Activated CD4-positive, alpha-beta T cell treated with anti-CD3 and anti-CD28 coated beads for 48 hours (primary cell): ENCODE measurements at regions not wholly inside any gene's neighbourhood (a gene's known extent, or its start where the extent isn't known, plus 50 kb on each side); places are given as distances from the start of the nearest gene placed in this dataset.

Source experiments
- DNase-seq: peaks from one replicate; pipeline ENCODE4 v3.0.0-alpha.2; 2020

- no peak for DNase-seq
Observed at GRCh38 chr6:113488061-113488460, 369.1 kb upstream of the MARCKS start.

GRCh38 chr6:113488812-113489685 lies 368.1 kb upstream of the MARCKS start:
- DNase-seq, result no peak

GRCh38 chr6:113489952-113490746 lies 367.0 kb upstream of the MARCKS start:
- DNase-seq, result no peak

GRCh38 chr6:113491376-113491775 lies 365.8 kb upstream of the MARCKS start:
- no peak for DNase-seq

GRCh38 chr6:113493991-113494390 lies 363.2 kb upstream of the MARCKS start:
- DNase-seq, result no peak

GRCh38 chr6:113495521-113495920 lies 361.6 kb upstream of the MARCKS start:
- no peak for DNase-seq

- DNase-seq, result no peak
Observed at GRCh38 chr6:113496166-113496565, 361.0 kb upstream of the MARCKS start.

GRCh38 chr6:113500221-113500620 lies 356.9 kb upstream of the MARCKS start:
- DNase-seq, result no peak

- DNase-seq, result no peak
Observed at GRCh38 chr6:113505084-113505699, 352.0 kb upstream of the MARCKS start.

GRCh38 chr6:113508249-113508648 lies 348.9 kb upstream of the MARCKS start:
- no peak for DNase-seq

GRCh38 chr6:113511100-113511499 lies 346.0 kb upstream of the MARCKS start:
- no peak for DNase-seq

GRCh38 chr6:113512576-113512975 lies 344.6 kb upstream of the MARCKS start:
- DNase-seq, result no peak

- DNase-seq, result no peak
Observed at GRCh38 chr6:113513086-113513485, 344.1 kb upstream of the MARCKS start.

GRCh38 chr6:113522376-113522775 lies 334.8 kb upstream of the MARCKS start:
- DNase-seq, result no peak

- DNase-seq, result no peak
Observed at GRCh38 chr6:113524826-113525225, 332.3 kb upstream of the MARCKS start.

GRCh38 chr6:113526553-113526952 lies 330.6 kb upstream of the MARCKS start:
- DNase-seq, result no peak

GRCh38 chr6:113526995-113527394 lies 330.1 kb upstream of the MARCKS start:
- no peak for DNase-seq

GRCh38 chr6:113528111-113528510 lies 329.0 kb upstream of the MARCKS start:
- no peak for DNase-seq

GRCh38 chr6:113529196-113529595 lies 327.9 kb upstream of the MARCKS start:
- DNase-seq, result no peak

- DNase-seq, result no peak
Observed at GRCh38 chr6:113529879-113530278, 327.3 kb upstream of the MARCKS start.

- no peak for DNase-seq
Observed at GRCh38 chr6:113530769-113531168, 326.4 kb upstream of the MARCKS start.

GRCh38 chr6:113539202-113539601 lies 317.9 kb upstream of the MARCKS start:
- no peak for DNase-seq

GRCh38 chr6:113539623-113540022 lies 317.5 kb upstream of the MARCKS start:
- no peak for DNase-seq

GRCh38 chr6:113540466-113540865 lies 316.7 kb upstream of the MARCKS start:
- no peak for DNase-seq
